B cell (primary cell): ENCODE measurements at regions not wholly inside any gene's neighbourhood (a gene's known extent, or its start where the extent isn't known, plus 50 kb on each side); places are given as distances from the start of the nearest gene placed in this dataset.

Experiments used
- EZH2 ChIP-seq: IDR thresholded peaks from 2 replicates; pipeline ENCODE4 v1.6.1; 2012; ENCODE audit warnings: borderline replicate concordance, low read depth, mild to moderate bottlenecking, moderate library complexity, low read length; ENCODE audit not compliant: insufficient read depth, poor library complexity, severe bottlenecking
- TF ChIP-seq, protein P1 (sequence below): fragments of 200-600 bp; IDR thresholded peaks from one replicate; pipeline ENCODE4 v1.8.0; 2022; ENCODE audit warnings: antibody characterized with exemption, mild to moderate bottlenecking

GRCh38 chr3:137071104-137071503 is 113.3 kb downstream of the IL20RB start:
- TF ChIP-seq, protein P1, sequence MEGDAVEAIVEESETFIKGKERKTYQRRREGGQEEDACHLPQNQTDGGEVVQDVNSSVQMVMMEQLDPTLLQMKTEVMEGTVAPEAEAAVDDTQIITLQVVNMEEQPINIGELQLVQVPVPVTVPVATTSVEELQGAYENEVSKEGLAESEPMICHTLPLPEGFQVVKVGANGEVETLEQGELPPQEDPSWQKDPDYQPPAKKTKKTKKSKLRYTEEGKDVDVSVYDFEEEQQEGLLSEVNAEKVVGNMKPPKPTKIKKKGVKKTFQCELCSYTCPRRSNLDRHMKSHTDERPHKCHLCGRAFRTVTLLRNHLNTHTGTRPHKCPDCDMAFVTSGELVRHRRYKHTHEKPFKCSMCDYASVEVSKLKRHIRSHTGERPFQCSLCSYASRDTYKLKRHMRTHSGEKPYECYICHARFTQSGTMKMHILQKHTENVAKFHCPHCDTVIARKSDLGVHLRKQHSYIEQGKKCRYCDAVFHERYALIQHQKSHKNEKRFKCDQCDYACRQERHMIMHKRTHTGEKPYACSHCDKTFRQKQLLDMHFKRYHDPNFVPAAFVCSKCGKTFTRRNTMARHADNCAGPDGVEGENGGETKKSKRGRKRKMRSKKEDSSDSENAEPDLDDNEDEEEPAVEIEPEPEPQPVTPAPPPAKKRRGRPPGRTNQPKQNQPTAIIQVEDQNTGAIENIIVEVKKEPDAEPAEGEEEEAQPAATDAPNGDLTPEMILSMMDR: no peak
- TF ChIP-seq EZH2: no peak
